Limb (tissue), 2 donors: ENCODE measurements at regions not wholly inside any gene's neighbourhood (a gene's known extent, or its start where the extent isn't known, plus 50 kb on each side); places are given as distances from the start of the nearest gene placed in this dataset.

ENCODE experiments used
- DNase-seq, 2 donors: peaks; one replicate each; pipeline ENCODE4 v3.0.0-alpha.2; 2016; ENCODE audit errors: extremely low spot score in 2 of 2

- no peak for DNase-seq
Measured at GRCh38 chr11:130638624-130639023, 190.2 kb downstream of the ADAMTS15 start.

GRCh38 chr11:130639369-130639768 lies 190.9 kb downstream of the ADAMTS15 start:
- DNase-seq = no peak

- DNase-seq = no peak
Measured at GRCh38 chr11:130640526-130640925, 192.1 kb downstream of the ADAMTS15 start.

GRCh38 chr11:130641876-130642275 lies 193.4 kb downstream of the ADAMTS15 start:
- DNase-seq = no peak

- no peak for DNase-seq
Measured at GRCh38 chr11:130642994-130643393, 194.5 kb downstream of the ADAMTS15 start.

- no peak for DNase-seq
Measured at GRCh38 chr11:130644187-130644586, 195.7 kb downstream of the ADAMTS15 start.

GRCh38 chr11:130645164-130645842 lies 196.9 kb downstream of the ADAMTS15 start:
- DNase-seq = no peak

GRCh38 chr11:130645843-130646197 lies 197.4 kb downstream of the ADAMTS15 start:
- DNase-seq = no peak

- no peak for DNase-seq
Measured at GRCh38 chr11:130646881-130647280, 198.4 kb downstream of the ADAMTS15 start.

- DNase-seq = no peak
Measured at GRCh38 chr11:130647371-130647770, 198.9 kb downstream of the ADAMTS15 start.

- no peak for DNase-seq
Measured at GRCh38 chr11:130649801-130650200, 201.4 kb downstream of the ADAMTS15 start.

- no peak for DNase-seq
Measured at GRCh38 chr11:130650456-130651030, 202.1 kb downstream of the ADAMTS15 start.

GRCh38 chr11:130651066-130651855 lies 202.8 kb downstream of the ADAMTS15 start:
- no peak for DNase-seq

- no peak for DNase-seq
Measured at GRCh38 chr11:130652671-130653335, 204.4 kb downstream of the ADAMTS15 start.

- peak in 1 of 2 donors; percentile 47 for DNase-seq
Measured at GRCh38 chr11:130653838-130654636, 205.6 kb downstream of the ADAMTS15 start.

GRCh38 chr11:130655300-130655699 lies 206.9 kb downstream of the ADAMTS15 start:
- no peak for DNase-seq

GRCh38 chr11:130666781-130667251 lies 218.4 kb downstream of the ADAMTS15 start:
- DNase-seq = no peak

GRCh38 chr11:130668751-130669150 lies 220.3 kb downstream of the ADAMTS15 start:
- no peak for DNase-seq

GRCh38 chr11:130670200-130670599 lies 221.8 kb downstream of the ADAMTS15 start:
- no peak for DNase-seq

- peak; percentile 80 to 85 for DNase-seq
Measured at GRCh38 chr11:130671801-130672700, 223.6 kb downstream of the ADAMTS15 start.
